GM10248 (cell line): ENCODE measurements at regions not wholly inside any gene's neighbourhood (a gene's known extent, or its start where the extent isn't known, plus 50 kb on each side); places are given as distances from the start of the nearest gene placed in this dataset.

ENCODE experiments used
- CTCF ChIA-PET: fragments of 300-600 bp; sonication (Branson Sonifier 250); formaldehyde crosslinking; extraction: SDS; loops from one replicate; lab custom pipeline; 2021; ENCODE audit warnings: antibody characterized with exemption; lab: Yijun Ruan, JAX
- POLR2A ChIA-PET: fragments of 350-650 bp; sonication (Branson Sonifier 250); formaldehyde crosslinking; extraction: SDS; loops from one replicate; lab custom pipeline; 2020; ENCODE audit warnings: antibody characterized with exemption; lab: Yijun Ruan, JAX
- DNase-seq: peaks from one replicate; pipeline ENCODE4 v3.0.0; 2012; ENCODE audit errors: extremely low spot score
- TF ChIP-seq, protein P1 (sequence below): IDR thresholded peaks from 2 replicates; pipeline ENCODE4 v1.5.1; 2012; ENCODE audit warnings: mild to moderate bottlenecking, low read depth; ENCODE audit errors: extremely low read depth, missing control alignments, control extremely low read depth

- TF ChIP-seq, protein P1, sequence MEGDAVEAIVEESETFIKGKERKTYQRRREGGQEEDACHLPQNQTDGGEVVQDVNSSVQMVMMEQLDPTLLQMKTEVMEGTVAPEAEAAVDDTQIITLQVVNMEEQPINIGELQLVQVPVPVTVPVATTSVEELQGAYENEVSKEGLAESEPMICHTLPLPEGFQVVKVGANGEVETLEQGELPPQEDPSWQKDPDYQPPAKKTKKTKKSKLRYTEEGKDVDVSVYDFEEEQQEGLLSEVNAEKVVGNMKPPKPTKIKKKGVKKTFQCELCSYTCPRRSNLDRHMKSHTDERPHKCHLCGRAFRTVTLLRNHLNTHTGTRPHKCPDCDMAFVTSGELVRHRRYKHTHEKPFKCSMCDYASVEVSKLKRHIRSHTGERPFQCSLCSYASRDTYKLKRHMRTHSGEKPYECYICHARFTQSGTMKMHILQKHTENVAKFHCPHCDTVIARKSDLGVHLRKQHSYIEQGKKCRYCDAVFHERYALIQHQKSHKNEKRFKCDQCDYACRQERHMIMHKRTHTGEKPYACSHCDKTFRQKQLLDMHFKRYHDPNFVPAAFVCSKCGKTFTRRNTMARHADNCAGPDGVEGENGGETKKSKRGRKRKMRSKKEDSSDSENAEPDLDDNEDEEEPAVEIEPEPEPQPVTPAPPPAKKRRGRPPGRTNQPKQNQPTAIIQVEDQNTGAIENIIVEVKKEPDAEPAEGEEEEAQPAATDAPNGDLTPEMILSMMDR, result no peak
- POLR2A ChIA-PET, result no interaction called here
- no peak for DNase-seq
- CTCF ChIA-PET, result interaction anchor here (0.7 to 1.3 kb wide), 3 partner anchors 11 to 34 kb away, joined by 3 read pairs; no protein-coding TSS in a partner anchor
These were observed 105.5 kb upstream of the WAC start for GRCh38 chr10:28427376-28427775.

DNA sequence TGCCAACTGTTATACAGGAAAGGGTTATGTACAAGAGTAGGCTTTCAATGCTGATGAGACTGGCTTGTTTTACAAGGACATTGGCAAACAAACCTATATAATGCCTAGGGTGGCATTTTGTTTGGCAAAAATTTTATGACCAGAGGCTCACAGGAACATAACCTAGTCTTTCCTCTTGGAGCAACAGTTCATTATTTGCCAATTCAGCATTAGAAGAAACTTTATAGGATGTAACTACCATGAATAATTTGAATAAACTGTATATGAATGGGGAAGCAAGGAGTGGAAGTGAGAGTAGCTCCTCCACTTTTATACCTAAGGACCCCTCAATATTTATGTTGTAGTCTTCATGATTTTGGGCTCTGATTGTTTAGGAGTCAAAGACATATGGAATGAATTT, 103.9 kb upstream of the WAC start:
- TF ChIP-seq, protein P1, result no peak
- CTCF ChIA-PET, result no interaction called here
- DNase-seq, result no peak
- POLR2A ChIA-PET, result no interaction called here

DNA sequence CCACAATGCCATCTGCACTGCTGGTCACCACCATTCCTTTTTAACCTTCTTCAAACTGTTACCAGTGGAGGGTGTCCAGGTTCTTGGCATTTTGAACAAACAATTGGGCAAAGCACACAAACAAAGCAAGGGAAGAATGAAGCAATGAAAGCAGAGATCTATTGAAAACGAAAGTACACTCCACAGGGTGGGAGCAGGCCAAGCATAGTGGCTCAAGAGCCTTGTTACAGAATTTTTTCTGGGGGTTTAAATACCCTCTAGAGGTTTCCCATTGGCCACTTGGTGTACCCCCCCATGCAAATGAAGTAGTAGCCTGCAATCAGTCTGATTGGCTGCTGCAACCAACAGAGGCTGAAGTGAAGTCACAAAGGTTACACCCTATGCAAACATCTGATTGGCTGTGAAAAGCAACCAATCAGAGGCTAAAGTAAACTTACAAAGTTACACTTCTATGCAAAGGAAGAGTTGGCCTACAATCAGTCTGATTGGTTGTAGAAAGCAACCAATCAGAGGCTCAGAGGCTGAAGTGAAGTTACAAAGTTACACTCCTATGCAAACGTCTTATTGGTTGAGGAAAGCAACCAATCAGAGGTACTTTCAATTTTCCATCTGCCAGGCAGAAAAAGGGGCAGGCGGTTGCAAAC, 103.2 kb upstream of the WAC start:
- ChIA-PET POLR2A (no interaction called here), CTCF (interaction anchor here (0.9 kb wide), 1 partner anchor 103 kb away, joined by 3 read pairs; the partner anchor contains the start of gene WAC)
- DNase-seq, result no peak
- TF ChIP-seq, protein P1, result no peak

- CTCF ChIA-PET, result interaction anchor here (0.7 to 2.1 kb wide), 6 partner anchors 9 to 101 kb away, joined by 3 to 11 read pairs (median 3); partner anchors contain the start of gene WAC
- DNase-seq, result no peak
- TF ChIP-seq, protein P1, result no peak
- POLR2A ChIA-PET, result no interaction called here
These were observed 101.8 kb upstream of the WAC start for GRCh38 chr10:28431139-28431538.

GRCh38 chr10:28432210-28432676, 100.7 kb upstream of the WAC start:
- TF ChIP-seq, protein P1, result peak; percentile 67
- ChIA-PET POLR2A (no interaction called here), CTCF (interaction anchor here (1.0 to 2.1 kb wide), 4 partner anchors 8 to 37 kb away, joined by 3 to 11 read pairs (median 3); no protein-coding TSS in a partner anchor)
- DNase-seq, result peak; percentile 63

DNA sequence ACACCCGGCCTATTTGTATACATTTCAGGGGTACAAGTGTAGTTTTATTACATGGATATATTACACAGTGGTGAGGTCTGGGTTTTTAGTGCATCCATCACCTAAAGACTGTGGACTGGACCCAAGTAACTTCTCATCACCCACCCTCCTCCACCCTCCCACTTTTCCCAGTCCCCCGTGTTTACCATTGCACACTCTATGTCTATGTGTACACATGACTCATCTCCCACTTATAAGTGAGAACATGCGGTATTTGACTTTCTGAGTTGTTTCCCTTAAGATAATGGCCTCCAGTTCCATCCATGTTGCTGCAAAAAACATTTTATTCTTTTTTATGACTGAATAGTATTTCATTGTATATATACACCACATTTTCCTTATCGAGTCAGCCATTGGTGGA, 98.9 kb upstream of the WAC start:
- ChIA-PET POLR2A (no interaction called here), CTCF (no interaction called here)
- TF ChIP-seq, protein P1, result no peak
- no peak for DNase-seq

GRCh38 chr10:28442403-28442802, 90.5 kb upstream of the WAC start:
- DNase-seq, result no peak
- ChIA-PET CTCF (no interaction called here), POLR2A (no interaction called here)
- TF ChIP-seq, protein P1, result no peak
